GM21528 (cell line): ENCODE measurements at regions not wholly inside any gene's neighbourhood (a gene's known extent, or its start where the extent isn't known, plus 50 kb on each side); places are given as distances from the start of the nearest gene placed in this dataset.

Source experiments
- ATAC-seq: cut with Tn5 transposase; IDR thresholded peaks from one replicate; pipeline ENCODE4 v1.9.1; 2021; ENCODE audit warnings: mild to moderate bottlenecking, moderate library complexity; ENCODE audit not compliant: unreplicated experiment, low FRiP score

DNA sequence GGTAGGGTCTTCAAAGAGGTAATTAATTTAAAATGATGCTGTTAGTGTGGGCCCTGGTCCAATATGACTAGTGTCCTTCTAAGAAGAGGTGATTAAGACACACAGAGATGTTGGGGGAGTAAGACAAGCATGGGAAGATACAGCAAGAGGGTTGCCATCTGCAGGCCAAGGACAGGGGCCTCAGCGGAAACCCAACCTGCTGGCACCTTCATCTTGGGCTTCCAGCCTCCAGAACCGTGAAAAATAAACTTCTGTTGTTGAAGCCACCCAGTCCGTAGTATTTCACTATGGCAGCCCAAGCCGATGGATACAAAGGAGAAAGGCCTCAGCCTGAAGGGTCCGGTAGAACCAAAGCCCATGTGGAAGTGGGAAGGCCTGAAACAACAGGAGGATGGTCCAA, 161.7 kb upstream of the UBE2E1 start:
- no peak for ATAC-seq

DNA sequence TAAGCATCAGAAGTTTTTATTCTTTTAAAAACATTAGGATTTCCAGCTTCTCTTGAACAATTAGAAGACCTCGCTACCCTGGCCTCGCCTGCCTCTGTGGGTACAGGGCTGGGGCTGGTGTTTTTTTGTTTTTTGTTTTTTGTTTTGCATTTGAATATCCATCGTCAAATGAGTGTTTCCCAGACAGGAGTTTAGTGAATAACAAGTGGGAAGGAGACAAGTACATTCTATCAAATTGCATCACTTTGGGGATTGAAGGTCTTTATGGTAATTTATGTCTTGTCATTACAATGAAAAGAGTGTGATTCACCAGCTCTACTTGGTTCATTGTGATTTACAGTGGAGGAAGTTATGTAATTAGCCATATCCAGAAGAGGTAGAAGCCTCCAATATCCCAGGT, 161.1 kb upstream of the UBE2E1 start:
- no peak for ATAC-seq

DNA sequence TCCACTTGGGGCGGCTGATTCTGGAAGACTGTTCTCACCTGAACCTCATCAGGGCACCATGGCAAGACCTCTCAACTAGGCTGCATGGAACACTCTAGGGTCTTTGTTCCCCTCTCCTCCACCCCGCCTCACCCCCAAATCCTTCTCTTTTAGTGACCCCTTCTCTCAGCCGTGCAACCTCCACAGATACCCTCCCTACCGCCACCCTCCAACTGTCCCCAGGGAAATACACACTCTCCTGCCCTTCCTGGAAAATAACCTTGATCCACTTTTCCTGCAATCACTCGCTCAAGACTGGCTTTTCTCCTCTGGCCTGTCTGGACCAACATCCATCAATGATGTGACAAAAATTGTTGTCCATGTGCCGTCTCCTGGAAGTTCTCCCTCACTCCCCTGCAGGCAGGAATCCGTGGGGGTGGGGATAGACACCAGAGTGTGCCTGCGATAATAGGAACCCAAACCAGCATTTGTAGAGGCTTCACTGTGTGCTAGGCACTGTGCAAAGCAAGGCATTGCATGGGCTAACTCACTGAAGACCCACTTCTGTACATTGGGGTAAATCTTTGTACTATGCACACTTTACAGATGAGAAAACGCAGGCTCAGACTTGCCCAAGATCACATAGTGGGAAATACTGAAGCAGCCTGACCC, 160.1 kb upstream of the UBE2E1 start:
- no peak for ATAC-seq

DNA sequence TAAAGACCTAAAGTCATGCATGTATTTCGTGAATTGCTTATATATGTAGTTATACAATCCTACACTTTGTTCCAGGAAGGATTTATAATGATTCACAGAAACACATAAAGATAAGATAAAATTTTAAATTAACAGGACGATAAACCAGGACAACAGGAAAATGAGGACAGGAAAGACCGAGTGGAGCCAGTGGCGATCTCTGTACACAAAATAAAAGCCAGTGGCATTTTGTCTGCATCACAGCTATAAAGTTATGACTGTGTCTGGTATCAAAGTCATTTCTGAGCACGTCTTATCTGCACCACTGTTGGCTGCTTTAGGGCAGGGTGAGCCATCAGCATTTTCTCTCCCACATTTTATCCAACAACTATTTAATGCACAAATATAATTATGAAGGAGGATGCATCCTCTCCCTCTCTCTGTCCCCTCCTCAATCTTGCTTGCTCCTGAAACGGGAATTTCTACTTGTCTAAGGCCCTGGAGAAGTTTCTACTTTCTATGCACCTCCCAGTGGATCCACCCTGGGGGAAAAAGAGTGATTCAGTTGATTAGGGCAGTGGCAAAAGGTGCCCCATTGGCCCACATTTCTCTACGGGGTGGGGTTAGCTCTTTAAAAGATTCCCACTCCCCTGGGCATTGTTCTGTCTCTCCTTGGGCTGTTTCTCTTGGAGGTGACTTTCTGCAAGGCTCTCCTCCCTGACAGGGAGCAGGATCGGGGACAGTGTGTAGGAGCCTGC, 159.4 kb upstream of the UBE2E1 start:
- ATAC-seq: no peak

DNA sequence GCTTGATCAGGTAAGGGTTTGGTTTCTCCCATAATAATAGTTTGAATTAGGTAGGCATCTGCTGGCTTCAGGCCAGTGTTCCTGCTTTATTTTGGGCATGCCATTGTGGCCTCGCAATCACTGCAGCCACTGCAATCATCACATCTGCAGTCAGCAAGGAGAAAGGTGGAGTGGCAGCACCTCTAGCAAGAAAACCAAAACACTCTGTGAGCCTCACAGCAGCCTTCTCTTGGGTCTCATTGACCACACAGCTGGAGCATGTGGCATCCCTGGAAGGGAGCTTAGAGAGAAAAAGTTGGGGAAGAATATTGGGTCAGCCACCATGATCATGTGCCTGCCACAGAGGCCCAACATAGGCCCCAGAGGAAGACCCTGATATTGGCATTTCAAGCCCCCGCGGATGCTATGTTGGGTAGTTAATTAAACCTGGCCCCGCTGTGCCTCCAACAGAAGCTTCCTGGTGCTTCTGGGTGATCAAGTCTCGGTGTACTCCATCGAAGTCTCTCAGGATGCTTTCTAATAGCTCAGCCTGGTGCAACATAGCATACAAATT, 158.0 kb upstream of the UBE2E1 start:
- ATAC-seq: no peak

DNA sequence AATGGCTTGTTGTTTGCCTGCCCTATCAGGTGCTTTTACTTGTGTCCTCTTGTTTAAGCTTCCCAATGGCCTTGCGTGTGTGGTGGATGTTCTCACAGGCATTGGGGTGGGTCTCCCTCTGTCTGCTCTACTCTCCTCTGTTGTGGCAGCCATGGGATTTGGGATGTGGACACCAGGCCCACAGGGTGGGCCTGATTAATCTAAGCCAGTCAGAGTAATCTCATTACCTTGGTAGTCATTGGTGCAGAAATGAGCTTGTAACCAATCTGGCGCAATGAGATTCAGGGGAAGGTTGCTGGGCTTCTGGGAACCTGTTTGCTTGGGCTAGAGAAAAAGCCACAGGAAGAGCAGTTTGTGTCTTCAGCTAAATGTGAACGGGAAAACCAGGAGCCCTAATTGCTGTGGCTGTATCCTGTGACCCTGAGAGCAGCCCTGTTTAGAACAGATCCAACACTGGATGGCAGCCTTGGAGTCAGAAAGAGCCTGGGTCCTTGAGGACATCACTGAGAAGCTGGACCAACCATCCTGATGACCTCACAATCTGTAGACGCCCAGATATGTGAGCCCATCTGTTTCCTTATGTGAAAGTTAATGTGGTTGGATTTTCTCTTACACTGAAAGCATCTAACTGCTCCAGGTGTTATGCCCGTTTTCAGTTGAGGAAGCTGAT, 157.3 kb upstream of the UBE2E1 start:
- ATAC-seq: no peak

DNA sequence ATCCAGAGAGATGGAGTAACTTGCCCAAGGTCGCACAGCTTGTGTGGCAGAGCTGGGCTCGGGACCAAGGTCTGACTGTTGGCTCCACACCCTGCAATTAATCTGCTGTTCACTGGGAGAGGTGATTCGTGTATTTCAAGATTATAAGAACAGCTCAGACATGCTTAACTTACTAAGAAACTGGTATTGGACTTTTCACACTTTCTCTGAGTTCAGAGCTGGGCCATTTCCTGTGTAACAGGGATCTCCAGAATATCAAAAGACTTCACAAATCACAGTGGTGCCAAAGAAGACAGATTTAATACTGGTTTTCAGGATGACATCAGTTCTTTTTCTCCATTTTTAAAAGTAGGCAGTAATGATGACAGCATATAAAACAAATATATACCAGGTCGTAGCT, 156.8 kb upstream of the UBE2E1 start:
- no peak for ATAC-seq

DNA sequence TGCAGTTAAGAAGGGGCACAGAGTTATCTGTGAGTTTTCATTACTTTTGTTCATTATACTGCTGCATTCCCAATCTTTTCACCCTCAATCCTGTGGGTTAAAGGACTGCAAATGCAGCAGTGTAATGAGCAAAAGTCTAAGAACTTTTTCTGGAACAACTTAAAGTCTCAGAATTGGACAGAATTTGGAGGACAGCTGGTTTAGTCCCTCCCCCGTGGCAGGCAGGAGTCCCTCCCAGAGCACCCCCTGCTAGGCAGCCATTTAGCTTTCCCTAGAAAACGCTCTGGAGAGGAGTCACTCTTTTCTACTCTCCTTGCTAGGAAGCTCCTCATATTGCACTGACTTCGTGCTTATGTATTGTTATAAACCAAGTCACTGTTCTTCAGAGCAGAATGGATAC, 156.3 kb upstream of the UBE2E1 start:
- no peak for ATAC-seq

DNA sequence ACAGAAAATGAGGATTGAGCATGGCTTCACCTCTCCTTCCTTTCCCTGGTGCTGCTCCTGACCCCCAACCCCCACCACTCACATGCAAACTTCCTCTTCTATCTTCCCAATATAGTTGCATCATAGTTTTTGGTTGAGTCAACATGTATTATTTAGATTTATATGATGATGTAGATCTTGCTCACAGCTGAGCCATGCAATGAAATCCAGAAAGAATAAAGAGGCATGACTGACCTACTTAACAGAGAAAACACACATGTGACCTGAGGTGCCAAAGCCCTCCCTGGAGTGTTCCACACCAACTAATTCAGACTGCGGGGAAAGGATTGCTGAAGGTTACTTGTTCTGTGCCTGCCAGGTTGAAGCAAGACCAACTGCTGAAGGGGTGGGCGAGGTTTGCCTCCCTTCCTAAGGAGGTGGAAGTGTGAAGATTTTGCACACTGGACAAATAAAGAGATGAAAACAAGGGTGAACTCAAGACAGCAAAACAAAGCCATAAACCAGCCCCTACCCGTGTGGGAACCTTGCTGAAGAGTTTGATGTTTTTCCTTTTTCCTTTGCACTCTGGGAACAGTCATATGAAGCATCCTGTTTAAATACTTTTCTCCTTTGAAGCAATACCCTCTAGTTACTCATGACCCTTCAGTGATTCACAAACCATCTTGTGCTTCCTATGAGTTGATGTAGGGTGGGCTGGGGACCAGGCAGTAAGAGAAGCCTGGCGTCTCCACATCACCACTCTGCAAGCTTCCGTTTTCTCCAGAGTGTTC, 155.2 kb upstream of the UBE2E1 start:
- ATAC-seq: no peak

DNA sequence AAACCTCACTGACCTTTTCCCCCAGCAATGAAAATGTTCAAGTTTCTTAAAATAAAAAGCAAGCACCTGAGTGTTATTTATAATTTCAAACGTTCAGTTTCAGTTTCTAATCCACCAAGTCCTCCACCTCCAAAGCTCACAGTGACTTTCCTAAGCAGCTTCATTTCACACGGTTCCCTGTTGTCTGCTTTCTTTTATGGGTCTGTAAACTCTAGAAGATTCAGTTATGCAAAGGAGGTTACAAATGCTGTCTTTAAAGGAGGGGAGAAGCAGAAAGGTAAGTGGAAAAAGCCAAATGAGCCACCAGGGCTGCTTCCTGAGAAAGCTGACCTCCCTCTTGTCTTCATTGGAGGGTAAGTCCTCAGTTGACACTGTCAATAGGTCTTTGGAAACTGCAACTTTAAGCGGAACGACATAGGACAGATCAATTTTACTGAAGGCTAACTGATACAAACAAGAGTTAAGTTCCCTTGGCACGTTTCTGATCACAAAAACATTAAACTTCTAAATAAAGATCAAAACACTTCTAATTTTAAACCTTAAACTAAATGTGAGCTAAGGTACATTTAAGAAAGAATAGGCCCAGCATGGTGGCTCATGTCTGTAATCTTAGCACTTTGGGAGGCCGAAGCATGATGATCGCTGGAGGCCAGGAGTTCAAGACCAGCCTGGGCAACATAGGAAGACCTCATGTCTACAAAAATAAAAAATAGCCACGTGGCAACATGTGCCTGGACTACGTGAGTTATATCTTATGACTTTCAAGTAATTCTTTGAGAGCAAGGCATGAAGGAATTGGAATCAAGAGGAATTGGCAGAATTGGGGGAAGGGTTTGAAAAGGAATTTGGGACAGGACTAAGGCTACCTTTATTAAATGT, 151.9 kb upstream of the UBE2E1 start:
- peak; percentile 98 for ATAC-seq

DNA sequence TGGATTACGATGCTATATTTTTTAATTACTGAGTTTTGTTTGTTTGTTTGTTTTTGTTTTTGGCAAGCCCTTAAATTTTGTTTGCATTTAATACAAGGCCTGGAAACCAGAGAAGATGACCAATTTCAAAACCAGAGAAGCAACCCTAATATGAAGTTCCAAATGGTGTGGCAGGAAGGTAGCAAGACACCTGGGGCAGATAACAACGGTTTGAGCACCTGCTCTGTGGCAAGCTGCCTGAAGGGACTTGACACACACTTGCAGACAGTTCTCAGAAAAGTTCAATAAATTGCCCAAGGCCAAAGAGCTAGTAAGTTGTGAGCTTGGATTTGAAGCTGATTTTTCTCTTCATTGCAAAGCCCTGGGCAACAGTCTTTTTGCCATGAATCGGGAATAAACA, 151.2 kb upstream of the UBE2E1 start:
- ATAC-seq: no peak

DNA sequence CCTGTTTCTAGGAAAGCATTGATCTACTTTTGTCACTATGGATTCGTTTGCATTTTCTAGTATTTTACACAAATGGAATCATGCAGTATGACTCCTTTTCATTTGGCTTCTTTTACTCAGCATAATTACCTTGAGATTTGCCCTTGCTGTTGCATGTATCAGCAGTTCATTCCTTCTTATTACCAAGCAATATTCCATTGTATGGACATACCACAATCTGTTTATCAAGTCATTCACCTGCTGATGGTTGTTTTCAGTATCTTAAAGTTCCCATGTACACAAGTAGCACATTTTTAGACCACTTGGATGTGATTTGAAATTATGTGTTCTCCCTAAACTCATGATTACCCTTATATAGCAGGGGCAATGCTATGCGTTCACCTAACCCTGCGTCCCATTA, 150.0 kb upstream of the UBE2E1 start:
- ATAC-seq: no peak

DNA sequence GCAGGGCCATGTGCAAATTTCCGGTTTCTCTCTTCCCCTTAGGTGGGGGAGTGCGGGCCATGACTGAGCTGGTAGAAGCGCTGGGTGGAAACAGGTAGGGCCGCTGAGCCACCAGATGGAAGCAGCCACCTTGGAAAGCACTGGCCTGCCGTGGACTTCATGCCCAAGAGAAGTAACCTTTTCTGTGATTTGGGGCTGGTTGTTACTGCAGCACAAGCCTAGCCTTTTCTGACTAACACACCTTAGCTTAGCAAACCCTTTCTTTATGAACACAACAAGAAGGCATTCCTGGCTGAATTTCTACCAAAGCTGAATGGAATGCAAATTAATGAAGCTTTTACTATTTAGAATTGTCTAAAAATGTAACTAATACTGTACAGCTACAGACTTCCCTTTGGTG, 149.6 kb upstream of the UBE2E1 start:
- no peak for ATAC-seq

DNA sequence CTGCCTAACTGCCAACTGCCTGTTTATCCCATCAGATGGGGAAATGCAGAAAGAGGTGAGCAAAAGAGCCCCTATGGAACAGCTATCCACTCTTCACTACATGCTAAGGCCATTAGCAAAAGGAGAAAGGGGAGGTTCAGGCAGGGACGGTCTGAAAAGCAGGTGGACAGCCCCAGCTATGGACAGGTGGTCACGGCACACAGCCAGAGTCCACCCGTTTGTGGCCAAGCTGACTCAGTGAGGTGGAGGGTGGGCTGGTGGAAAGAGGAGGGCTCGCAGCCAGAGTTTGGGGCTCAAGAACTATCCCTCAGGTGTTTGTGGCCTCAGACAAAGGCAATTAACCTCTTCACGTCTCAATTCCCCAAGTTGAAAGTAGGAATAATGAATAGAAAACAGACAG, 148.9 kb upstream of the UBE2E1 start:
- ATAC-seq: no peak

DNA sequence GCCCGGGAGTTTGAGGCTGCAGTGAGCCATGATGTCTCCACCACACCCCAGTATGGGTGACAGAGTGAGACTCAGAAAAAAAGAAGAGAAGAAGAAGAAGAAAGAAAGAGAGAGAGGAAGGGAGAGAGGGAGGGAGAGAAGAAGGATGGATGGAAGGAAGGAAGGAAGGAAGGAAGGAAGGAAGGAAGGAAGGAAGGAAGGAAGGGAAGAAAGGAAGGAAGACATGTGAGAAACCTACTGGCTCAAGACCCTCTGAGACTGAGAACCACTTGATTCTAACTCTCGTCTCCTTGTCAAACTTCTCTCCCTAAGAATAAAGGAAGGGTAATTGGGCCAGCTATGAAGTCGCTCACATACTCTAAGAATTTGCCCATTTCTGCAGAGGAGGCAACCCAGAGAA, 148.1 kb upstream of the UBE2E1 start:
- no peak for ATAC-seq

DNA sequence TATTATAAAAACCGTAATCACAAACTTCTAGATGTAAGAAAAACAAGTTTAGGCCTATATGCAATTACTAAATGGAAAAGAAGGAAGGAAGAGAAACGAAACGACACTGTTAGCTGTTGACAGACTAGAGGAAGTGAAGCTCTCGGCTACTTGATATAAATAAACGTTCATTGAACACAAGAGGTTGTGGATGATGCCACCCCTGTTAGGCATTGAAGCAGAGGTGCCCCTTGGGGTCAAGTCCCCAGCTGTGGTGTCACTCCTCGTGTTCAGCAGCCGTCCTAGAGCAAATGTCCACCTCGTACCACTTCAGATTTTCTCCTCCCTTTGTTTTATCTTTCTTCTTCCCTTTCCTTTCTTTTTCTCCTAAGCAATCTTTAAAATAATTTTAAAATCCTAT, 146.5 kb upstream of the UBE2E1 start:
- peak; percentile 74 for ATAC-seq

DNA sequence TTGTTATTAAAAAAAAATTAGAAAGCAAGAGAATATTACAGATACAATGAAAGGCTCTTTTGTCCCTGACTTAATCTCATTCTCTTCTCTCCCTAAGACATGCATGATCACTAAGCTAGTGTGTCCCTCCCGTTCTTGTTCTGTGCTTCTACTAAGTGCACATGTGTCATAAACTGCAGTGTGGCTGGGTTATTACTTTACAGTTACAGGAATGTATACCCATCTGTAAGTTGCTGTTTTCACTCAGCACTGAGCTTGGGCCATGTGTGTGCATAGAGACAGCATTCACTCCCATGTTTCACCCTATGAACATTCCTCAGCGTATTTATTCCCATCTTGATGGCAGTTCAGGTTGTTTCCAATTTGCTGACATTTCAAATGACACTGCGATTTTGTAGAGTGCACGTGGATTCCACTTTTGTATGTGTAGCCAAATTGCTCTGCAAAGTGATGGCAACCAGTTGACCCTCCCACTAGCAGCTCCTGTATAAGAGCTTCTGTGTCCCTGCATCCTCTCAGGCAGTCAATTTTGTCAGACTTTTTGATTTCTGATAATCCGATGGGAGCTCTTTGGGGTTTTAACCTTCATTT, 145.8 kb upstream of the UBE2E1 start:
- no peak for ATAC-seq

DNA sequence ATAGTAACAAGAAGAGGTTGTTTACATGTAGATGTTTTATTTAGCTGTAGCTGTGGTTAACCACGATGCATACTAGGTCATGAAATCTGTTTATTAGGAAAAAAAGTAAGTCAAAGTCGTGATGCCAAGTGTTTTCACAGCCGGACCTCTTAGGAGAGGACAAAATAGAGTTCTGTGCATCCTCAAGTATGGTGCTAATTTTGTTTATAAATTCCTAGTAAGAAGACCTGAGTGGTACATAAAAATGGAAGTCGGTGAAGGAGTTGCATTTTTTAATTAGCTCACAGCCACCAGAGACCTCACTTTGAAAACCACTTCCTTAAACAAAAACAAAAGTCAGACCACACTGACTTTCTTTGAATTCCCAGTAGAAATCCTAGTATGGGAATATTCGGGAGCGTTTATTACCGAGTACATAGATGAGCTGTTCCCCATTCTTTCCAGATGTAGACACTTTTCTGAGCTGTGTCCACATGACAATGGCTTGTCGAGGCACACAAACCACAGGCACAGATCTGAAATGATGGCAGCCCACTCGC, 143.6 kb upstream of the UBE2E1 start:
- no peak for ATAC-seq

DNA sequence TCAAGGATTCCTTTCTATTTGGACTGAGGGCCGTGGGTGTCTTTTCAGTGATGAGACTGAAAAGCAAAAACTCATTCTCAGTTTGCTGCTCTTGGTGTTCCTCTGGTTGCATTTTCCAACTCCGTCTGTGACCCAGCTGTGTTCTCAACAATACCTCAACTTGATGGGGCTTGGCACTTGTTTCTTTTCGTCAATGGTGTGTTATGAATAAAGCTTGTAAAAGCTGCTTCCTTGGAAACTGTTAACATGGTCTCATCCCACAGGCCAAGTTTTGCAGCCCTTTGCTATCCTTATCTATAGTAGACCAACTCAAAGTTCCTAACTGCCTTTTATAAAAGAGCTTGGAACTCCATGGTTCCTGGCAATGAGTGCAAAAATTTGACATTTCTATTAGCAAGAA, 142.5 kb upstream of the UBE2E1 start:
- ATAC-seq: no peak
